ENCODE measurements at regions not wholly inside any gene's neighbourhood (a gene's known extent, or its start where the extent isn't known, plus 50 kb on each side); places are given as distances from the start of the nearest gene placed in this dataset.

GRCh38 chrX:9196961-9197640 lies 163.2 kb upstream of the FAM9B start:
- no peak for ATAC-seq
- DNase-seq = no peak

GRCh38 chrX:9204560-9204959 lies 170.6 kb upstream of the FAM9B start:
- DNase-seq = no peak
- ATAC-seq = no peak

GRCh38 chrX:9205599-9206223 lies 171.8 kb upstream of the FAM9B start:
- DNase-seq = no peak
- no peak for ATAC-seq

GRCh38 chrX:9207142-9207541 lies 173.2 kb upstream of the FAM9B start:
- ATAC-seq = no peak
- no peak for DNase-seq

- ATAC-seq (no peak), DNase-seq (no peak)
These were observed 177.3 kb upstream of the FAM9B start for GRCh38 chrX:9211269-9211668.

GRCh38 chrX:9221781-9222180 lies 187.9 kb upstream of the FAM9B start:
- ATAC-seq (peak; percentile 46), DNase-seq (no peak)

- DNase-seq (no peak), ATAC-seq (peak; percentile 43)
These were observed 188.4 kb upstream of the FAM9B start for GRCh38 chrX:9222299-9222698.

- ATAC-seq (no peak), DNase-seq (no peak)
These were observed 193.3 kb upstream of the FAM9B start for GRCh38 chrX:9227276-9227675.

GRCh38 chrX:9231491-9231890 lies 197.6 kb upstream of the FAM9B start:
- ATAC-seq = no peak

GRCh38 chrX:9233141-9233540 lies 199.2 kb upstream of the FAM9B start:
- DNase-seq (no peak), ATAC-seq (no peak)

More at GRCh38 chrX:9231491-9231890, 197.6 kb upstream of the FAM9B start:
- DNase-seq = no peak

GRCh38 chrX:9234315-9234714 lies 200.4 kb upstream of the FAM9B start:
- no peak for DNase-seq
- ATAC-seq = no peak

- ATAC-seq (no peak), DNase-seq (no peak)
These were observed 201.8 kb upstream of the FAM9B start for GRCh38 chrX:9235722-9236121.

- ATAC-seq (no peak), DNase-seq (no peak)
These were observed 207.0 kb upstream of the FAM9B start for GRCh38 chrX:9240956-9241355.

GRCh38 chrX:9241427-9241826 lies 207.5 kb upstream of the FAM9B start:
- DNase-seq (no peak), ATAC-seq (no peak)

- no peak for ATAC-seq
These were observed 215.3 kb upstream of the FAM9B start for GRCh38 chrX:9249051-9249846.

GRCh38 chrX:9252182-9252581 lies 212.7 kb upstream of the TBL1X start:
- DNase-seq (no peak), ATAC-seq (no peak)

More at GRCh38 chrX:9249051-9249846, 215.3 kb upstream of the FAM9B start:
- DNase-seq = no peak

- DNase-seq (no peak), ATAC-seq (no peak)
These were observed 211.6 kb upstream of the TBL1X start for GRCh38 chrX:9253211-9253610.

- ATAC-seq (peak; percentile 68), DNase-seq (no peak)
These were observed 207.0 kb upstream of the TBL1X start for GRCh38 chrX:9257718-9258420.

- peak; percentile 32 for ATAC-seq
- no peak for DNase-seq
These were observed 206.3 kb upstream of the TBL1X start for GRCh38 chrX:9258421-9259104.

GRCh38 chrX:9260603-9261002 lies 204.3 kb upstream of the TBL1X start:
- ATAC-seq (peak; percentile 69), DNase-seq (no peak)

GRCh38 chrX:9267415-9267814 lies 197.4 kb upstream of the TBL1X start:
- DNase-seq = no peak
- ATAC-seq = no peak

GRCh38 chrX:9269134-9269533 lies 195.7 kb upstream of the TBL1X start:
- DNase-seq (no peak), ATAC-seq (no peak)
